Breast epithelium (tissue), 4 donors: ENCODE measurements at regions not wholly inside any gene's neighbourhood (a gene's known extent, or its start where the extent isn't known, plus 50 kb on each side); places are given as distances from the start of the nearest gene placed in this dataset.

Source experiments
- DNase-seq, 2 donors: peaks; one replicate each; pipeline ENCODE4 v3.0.0-alpha.2; 2019; ENCODE audit warnings: low spot score in 2 of 2
- H3K27ac ChIP-seq, 2 donors: fragments of 200-600 bp; sonication (generic) in 1 of 2; one replicate each; pipeline ENCODE4 v1.5.1; 2016 to 2019; ENCODE audit warnings: mild to moderate bottlenecking in 1 of 2
- H3K27me3 ChIP-seq, 2 donors: fragments of 200-600 bp; sonication (generic) in 1 of 2; one replicate each; pipeline versions ENCODE4 v1.5.1 to v1.6.0; 2017 to 2019; ENCODE audit warnings: control low read depth in 1 of 2, mild to moderate bottlenecking in 1 of 2
- H3K36me3 ChIP-seq: fragments of 200-600 bp; one replicate; pipeline ENCODE4 v1.5.1; 2019
- H3K4me1 ChIP-seq, 2 donors: fragments of 200-600 bp; sonication (generic); one replicate each; pipeline ENCODE4 v1.5.1; 2016 to 2019; ENCODE audit warnings: control low read depth in 1 of 2
- H3K4me3 ChIP-seq, 3 donors: fragments of 200-600 bp; sonication (generic); 1 replicate in 2 of 3; 2 replicates in 1 of 3; pipeline ENCODE4 v1.5.1; 2016 to 2019; ENCODE audit warnings: mild to moderate bottlenecking in 3 of 3, moderate library complexity in 2 of 3
- H3K9me3 ChIP-seq, 2 donors: fragments of 200-600 bp; sonication (generic) in 1 of 2; one replicate each; pipeline ENCODE4 v1.5.1; 2016 to 2019; ENCODE audit warnings: control low read depth in 1 of 2
- CTCF ChIP-seq, 3 donors: fragments of 450-650 bp; IDR thresholded peaks; one replicate each; pipeline ENCODE4 v1.5.1; 2016 to 2017; ENCODE audit warnings: antibody characterized with exemption in 3 of 3, mild to moderate bottlenecking in 3 of 3, moderate library complexity in 3 of 3
- POLR2A ChIP-seq: fragments of 450-650 bp; IDR thresholded peaks from one replicate; pipeline ENCODE4 v1.6.1; 2016; ENCODE audit warnings: antibody characterized with exemption, mild to moderate bottlenecking, moderate library complexity
- POLR2AphosphoS5 ChIP-seq, 3 donors: sonication (generic); formaldehyde crosslinking; IDR thresholded peaks; one replicate each; pipeline ENCODE4 v1.6.1; 2017; ENCODE audit warnings: antibody characterized with exemption in 3 of 3
- intact Hi-C: fragments of 100-400 bp; cut with DNase I; formaldehyde crosslinking; loops from one replicate; pipeline ENCODE4 v1.15.1; 2023; ENCODE audit warnings: low total_unique reads

GRCh38 chr9:31837211-31837610 lies 547.2 kb upstream of the ACO1 start:
- no peaks in the 10 kb centered on the region for H3K4me1 ChIP-seq
- no peak overlapping the region for H3K27ac ChIP-seq
- H3K9me3 ChIP-seq = no peaks in the 10 kb centered on the region
- no peaks in the 10 kb centered on the region for H3K27me3 ChIP-seq
- H3K4me3 ChIP-seq = no peak overlapping the region
- TF ChIP-seq CTCF (IDR thresholded peaks at IDR 0.05) = no peak
- TF ChIP-seq POLR2AphosphoS5 (IDR thresholded peaks at IDR 0.05) = no peak
- no peak for TF ChIP-seq POLR2A
- DNase-seq = no peak
- intact Hi-C loops = no loop called here
- H3K36me3 ChIP-seq = no peaks in the 10 kb centered on the region

GRCh38 chr9:31839273-31839672 lies 545.2 kb upstream of the ACO1 start:
- DNase-seq = no peak
- Histone ChIP-seq H3K27ac (no peak overlapping the region), H3K36me3 (no peaks in the 10 kb centered on the region), H3K9me3 (no peaks in the 10 kb centered on the region), H3K4me3 (no peak overlapping the region), H3K27me3 (no peaks in the 10 kb centered on the region), H3K4me1 (no peaks in the 10 kb centered on the region)
- no peak for TF ChIP-seq CTCF (IDR thresholded peaks at IDR 0.05)
- no peak for TF ChIP-seq POLR2A
- no peak for TF ChIP-seq POLR2AphosphoS5 (IDR thresholded peaks at IDR 0.05)
- intact Hi-C loops = no loop called here

- H3K9me3 ChIP-seq = no peaks in the 10 kb centered on the region
- no peak for TF ChIP-seq POLR2A
- no peak for TF ChIP-seq POLR2AphosphoS5 (IDR thresholded peaks at IDR 0.05)
- no peak for TF ChIP-seq CTCF (IDR thresholded peaks at IDR 0.05)
- H3K4me1 ChIP-seq = no peaks in the 10 kb centered on the region
- no peak overlapping the region for H3K27ac ChIP-seq
- no peaks in the 10 kb centered on the region for H3K36me3 ChIP-seq
- H3K4me3 ChIP-seq = no peak overlapping the region
- no peaks in the 10 kb centered on the region for H3K27me3 ChIP-seq
- DNase-seq = no peak
- intact Hi-C loops = no loop called here
Measured at GRCh38 chr9:31840702-31841101, 543.7 kb upstream of the ACO1 start.

- no peak for DNase-seq
- intact Hi-C loops = no loop called here
- H3K27ac ChIP-seq = no peak overlapping the region
- H3K27me3 ChIP-seq = no peaks in the 10 kb centered on the region
- no peaks in the 10 kb centered on the region for H3K9me3 ChIP-seq
- no peaks in the 10 kb centered on the region for H3K4me1 ChIP-seq
- TF ChIP-seq POLR2A (no peak), POLR2AphosphoS5 (IDR thresholded peaks at IDR 0.05) (no peak), CTCF (IDR thresholded peaks at IDR 0.05) (no peak)
- H3K36me3 ChIP-seq = no peaks in the 10 kb centered on the region
- no peak overlapping the region for H3K4me3 ChIP-seq
Measured at GRCh38 chr9:31847963-31848362, 536.5 kb upstream of the ACO1 start.

- Histone ChIP-seq H3K27ac (no peak overlapping the region), H3K4me3 (no peak overlapping the region), H3K9me3 (no peaks in the 10 kb centered on the region), H3K27me3 (no peaks in the 10 kb centered on the region), H3K4me1 (no peaks in the 10 kb centered on the region), H3K36me3 (no peaks in the 10 kb centered on the region)
- DNase-seq = no peak
- no peak for TF ChIP-seq CTCF (IDR thresholded peaks at IDR 0.05)
- TF ChIP-seq POLR2AphosphoS5 (IDR thresholded peaks at IDR 0.05) = no peak
- no peak for TF ChIP-seq POLR2A
- intact Hi-C loops = no loop called here
Measured at GRCh38 chr9:31848505-31849285, 535.7 kb upstream of the ACO1 start.
